ENCODE measurements at regions not wholly inside any gene's neighbourhood (a gene's known extent, or its start where the extent isn't known, plus 50 kb on each side); places are given as distances from the start of the nearest gene placed in this dataset.
"Not testable (repeated sequence)": the region's sequence is repeated elsewhere in the genome, so short reads cannot be mapped to it uniquely, and the experiment has no call there.

GRCh38 chr2:217585362-217585761 lies 417.4 kb downstream of the TNS1 start:
- ATAC-seq (no peak), DNase-seq (no peak)

DNA sequence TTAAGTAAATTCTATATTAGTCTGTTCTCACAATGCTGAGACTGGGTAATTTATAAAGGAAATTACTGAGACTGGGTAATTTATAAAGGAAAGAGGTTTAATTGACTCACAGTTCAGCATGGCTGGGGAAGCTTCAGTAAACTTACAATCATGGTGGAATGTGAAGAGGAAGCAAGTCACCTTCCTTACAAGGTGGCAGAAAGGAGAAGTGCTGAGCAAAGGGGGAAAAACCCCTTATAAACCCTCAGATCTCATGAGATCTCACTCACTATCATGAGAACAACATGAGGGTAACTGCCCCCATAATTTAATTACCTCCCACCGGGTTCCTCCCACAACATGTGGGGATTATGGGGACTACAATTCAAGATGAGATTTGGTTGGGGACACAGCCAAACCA lies 422.4 kb downstream of the TNS1 start:
- not testable (repeated sequence) for ATAC-seq, DNase-seq

GRCh38 chr2:217573571-217573970 lies 429.2 kb downstream of the TNS1 start:
- DNase-seq (no peak), ATAC-seq (no peak)

GRCh38 chr2:217570394-217570793 lies 432.4 kb downstream of the TNS1 start:
- DNase-seq (no peak), ATAC-seq (no peak)

DNA sequence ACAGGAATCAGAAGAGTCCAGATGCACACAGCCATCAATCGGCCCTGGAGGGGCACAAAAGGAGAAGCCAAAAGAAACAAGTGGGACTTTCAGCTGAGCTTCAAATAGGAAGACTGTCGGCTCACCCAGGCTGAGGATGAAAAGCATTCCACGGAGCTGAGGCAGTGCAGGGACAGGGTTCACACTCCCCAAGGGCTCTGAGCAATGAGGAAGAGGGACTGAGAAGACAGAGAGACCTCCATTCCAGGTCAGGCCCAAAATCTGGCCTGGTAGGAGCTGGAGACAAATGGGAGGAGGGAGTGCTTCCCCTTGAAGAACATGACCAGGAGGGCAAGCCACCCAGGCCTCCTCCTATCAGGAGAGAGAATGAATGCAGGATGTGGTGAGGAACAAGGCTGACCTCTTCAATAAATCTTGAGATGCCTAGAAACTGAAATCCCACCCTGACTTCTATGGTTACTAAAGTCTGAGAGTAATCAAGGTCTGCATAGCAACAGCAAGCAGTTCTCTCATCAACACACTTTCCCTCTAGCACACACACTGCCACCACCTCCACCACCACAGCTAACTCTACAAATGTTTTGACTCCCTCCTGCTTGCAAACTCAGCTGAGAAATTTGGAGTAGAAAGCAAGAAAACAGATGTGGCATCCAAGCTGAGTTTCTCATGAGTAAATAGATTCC lies 434.4 kb downstream of the TNS1 start:
- DNase-seq (no peak), ATAC-seq (no peak)

DNA sequence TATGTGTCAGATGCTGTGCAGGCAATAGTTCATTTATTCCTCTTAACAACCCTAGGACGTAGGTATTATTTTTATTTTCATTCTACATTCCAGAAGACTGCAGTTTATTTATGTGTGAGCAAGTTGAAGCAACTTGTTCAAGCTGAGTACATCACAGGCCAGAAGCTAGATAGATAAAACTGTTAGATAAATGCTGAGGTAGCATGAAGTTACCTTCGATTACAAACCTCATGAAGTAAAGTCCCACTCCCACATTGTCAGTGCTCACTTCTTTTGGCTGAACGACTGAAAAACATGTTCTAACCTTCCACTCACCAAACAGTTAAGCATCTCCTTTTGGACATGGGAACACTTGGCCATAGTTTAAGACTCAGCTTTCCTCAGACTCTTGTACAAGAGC lies 439.2 kb downstream of the TNS1 start:
- DNase-seq: no peak
- no peak for ATAC-seq

DNA sequence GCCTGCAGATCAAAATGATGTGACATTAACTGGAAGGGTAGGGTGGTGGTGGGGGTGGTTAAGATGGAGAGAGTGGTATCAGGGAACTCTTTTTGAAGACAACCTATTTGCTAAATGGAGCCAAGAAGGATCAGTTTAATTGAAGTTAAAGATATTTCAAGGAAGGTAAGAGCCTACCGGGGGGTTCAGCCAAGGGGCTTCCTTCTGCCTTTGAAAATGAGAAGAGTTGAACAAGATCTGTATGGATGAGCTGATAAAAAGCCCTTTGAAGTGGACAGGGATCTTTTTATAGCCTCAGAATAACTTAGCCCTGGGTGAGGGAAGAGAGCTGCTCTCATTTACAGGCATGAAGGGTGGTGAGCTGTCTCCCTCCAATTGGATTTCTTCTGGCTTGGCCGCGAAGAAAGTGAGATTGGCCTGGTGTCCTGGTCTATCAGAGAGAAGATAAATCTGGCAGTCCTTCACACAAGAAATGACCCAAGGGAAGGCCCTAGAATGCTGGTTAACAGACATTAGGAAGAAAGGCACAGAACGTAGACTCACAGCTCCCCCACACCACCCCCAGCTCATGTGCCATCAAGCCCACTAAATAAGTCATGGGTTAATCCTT lies 439.8 kb downstream of the TNS1 start:
- ATAC-seq (no peak), DNase-seq (no peak)

DNA sequence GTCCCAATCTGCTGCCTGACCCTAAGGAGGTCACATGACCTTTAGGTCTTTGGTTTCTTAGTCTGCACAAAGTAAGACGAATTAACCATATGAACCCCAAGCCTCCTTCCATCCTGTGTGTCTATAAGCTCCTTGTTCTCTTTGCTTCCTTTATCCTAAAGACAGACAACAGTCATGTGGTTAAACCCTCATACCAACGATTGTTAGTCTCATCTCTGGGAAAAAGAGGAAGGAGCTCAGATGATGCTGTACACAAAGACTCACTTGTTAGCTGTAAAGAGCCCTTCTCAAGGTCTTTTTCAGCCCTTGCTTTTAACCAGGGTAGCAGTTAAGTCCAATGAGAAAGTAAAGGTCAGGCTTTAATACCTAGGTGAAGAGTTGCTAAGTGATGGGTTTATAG lies 443.7 kb downstream of the TNS1 start:
- ATAC-seq: no peak
- no peak for DNase-seq

- DNase-seq (no peak), ATAC-seq (no peak)
These were observed 447.5 kb downstream of the TNS1 start for GRCh38 chr2:217555081-217555876.

DNA sequence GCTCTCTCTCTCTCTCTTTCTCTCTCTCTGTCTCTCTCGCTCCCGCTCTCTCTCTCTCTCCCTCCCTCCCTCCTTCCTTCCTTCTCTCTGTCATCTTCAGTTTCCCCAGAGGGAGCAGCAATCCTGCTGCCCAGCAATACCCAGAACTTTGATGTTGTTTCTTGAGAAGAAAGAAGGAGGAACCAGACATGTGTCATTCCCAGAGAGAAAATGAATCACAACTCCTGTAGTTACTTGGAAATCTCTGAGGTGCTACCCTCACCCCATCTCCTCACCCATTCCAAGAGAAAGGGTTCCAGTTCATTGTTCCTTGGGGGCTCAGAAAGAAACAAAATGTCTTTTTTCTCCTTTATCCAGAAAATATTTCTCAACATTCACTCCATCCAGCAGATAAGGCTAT lies 449.1 kb downstream of the TNS1 start:
- no peak for ATAC-seq

DNA sequence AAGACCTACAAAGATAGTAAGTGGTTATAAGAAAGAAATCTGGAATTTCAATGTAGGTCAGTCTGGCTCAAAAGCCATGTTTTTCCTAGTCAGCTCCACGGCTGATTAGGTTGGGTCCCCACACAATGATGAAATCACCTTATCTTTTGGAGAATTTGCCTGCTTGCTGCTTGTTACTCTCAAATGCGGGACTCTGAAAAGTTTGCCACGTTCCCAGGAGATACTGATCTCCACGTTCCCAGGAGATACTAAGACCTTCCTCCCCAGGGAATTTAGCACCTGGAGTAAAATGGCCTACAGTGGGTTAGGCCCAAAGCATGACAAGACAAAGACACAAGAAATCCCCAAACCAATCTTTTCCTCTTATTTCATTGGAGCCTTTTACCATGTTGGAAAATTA lies 449.6 kb downstream of the TNS1 start:
- no peak for DNase-seq

More for the DNA sequence above, 449.1 kb downstream of the TNS1 start:
- no peak for DNase-seq

GRCh38 chr2:217552081-217552480 lies 450.7 kb downstream of the TNS1 start:
- no peak for DNase-seq
- no peak for ATAC-seq

More for the DNA sequence above, 449.6 kb downstream of the TNS1 start:
- ATAC-seq: no peak

- ATAC-seq (no peak), DNase-seq (no peak)
These were observed 451.4 kb downstream of the TNS1 start for GRCh38 chr2:217551252-217551899.

GRCh38 chr2:217539126-217539525 lies 463.7 kb downstream of the TNS1 start:
- no peak for ATAC-seq

GRCh38 chr2:217538719-217539118 lies 464.1 kb downstream of the TNS1 start:
- ATAC-seq: no peak
- no peak for DNase-seq

More at GRCh38 chr2:217539126-217539525, 463.7 kb downstream of the TNS1 start:
- no peak for DNase-seq

DNA sequence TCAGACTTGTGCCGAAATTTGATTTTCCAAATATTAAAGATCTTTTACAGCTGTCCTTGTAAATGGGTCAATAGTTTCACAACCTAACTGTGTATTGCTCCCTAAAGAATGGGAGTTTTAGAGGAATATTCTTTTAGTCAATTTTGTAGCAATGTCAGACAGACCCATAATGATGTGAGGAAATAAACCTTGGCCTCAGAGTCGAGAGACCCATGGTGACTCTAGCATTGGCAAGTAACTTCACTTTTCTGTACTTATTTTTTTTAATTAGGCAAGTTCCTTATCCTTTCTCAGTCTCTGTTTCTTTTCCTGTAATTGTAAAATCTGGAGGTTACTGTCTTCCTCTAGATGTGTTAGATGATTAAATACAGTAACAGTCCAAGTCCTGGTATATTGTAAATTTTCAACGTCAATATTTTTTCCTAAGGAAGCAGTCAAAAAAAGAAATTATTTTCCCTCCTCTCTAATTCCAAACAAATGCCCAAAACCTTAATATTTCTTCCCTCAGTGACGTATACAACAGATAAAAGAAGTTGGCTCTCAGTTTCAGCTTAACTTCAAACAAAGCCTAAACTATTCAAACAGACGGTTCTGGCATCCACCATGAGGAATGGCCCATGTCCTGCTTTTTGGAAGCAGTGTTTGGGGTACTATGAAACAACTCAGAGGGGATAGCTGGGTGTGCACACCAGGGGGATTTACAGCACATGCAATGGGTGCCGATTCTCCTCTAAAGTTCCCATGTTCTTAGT lies 466.7 kb downstream of the TNS1 start:
- no peak for DNase-seq
- ATAC-seq: no peak

DNA sequence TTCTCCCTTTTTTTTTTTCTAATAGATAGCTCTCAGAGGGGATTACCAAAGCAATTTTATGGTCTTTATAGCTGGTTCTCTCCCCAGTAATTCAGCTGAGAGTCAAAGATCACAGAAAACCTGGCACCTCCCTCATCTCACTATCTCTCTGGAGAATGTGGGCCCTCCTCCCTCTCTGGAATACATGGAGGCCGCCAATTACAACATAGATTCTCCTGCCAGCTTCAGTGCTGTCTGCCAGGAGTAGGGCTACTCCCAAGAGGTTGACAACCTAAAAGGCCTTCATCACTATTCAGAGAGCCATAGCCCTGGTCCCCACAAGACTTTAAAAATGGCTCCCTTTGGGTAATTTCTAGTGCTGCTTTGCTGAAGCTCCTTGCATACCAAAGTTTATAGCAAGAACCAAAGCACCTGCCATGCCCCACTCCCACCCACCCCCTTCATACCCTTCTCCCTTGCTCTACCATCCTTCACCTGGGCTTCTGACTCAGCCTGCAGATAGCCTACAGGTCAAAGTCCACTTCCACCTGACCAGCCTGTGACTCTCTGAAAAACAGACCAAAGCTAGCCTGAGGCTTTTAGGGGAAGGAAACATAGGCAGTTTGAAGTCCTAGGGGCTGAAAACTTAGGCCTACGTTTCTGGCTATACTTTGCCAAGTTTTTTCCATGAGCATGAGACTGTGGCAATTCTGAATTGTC lies 472.3 kb downstream of the TNS1 start:
- DNase-seq (no peak), ATAC-seq (no peak)

DNA sequence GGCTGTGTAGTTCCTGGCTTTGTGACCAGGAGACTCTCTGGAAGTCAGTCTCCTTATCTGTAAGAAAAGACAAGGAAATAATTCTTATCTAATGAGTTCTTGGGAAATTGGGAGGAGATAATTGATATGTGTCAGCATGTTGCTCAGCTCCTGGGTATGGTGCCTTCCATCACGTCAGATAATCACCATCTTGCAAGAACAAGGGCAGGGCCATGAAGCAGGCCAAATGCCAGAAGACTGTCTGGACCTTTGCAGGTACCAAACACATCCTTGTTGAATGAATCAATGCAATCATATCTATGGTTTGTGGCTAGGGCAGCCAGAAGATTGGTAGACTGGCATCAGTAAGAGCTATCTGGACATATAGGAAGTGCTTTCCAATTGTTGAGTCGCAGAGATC lies 473.5 kb downstream of the TNS1 start:
- no peak for ATAC-seq

DNA sequence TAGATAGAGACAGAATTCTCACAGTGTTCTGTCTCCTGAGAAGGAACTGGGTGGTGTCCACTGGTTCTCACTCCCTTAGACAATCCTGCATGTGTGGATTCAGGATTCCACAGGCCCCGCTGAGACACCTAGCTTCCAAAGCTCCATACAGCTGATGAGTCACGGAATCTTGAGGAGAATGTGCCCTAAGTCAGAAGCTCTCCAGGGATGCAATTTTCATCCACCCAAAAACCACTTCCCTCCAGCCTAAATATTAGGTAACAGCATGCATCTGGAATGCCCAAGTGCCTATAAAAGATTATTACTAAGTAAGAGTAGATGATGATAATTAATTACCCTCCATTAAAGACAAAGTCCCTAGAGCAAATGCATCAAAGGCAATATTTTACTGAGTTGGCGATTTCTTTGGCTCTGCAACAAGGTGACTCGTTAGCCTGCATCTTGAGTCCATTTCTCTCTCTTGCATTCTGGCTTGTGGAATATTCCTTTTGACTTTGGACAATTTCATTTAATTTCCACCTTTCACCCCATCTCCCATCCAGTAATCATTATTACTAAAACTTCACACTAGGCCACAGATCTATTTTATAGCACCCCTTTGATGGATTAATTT lies 475.1 kb downstream of the TNS1 start:
- ATAC-seq (no peak), DNase-seq (no peak)

More for the DNA sequence above, 473.5 kb downstream of the TNS1 start:
- no peak for DNase-seq

DNA sequence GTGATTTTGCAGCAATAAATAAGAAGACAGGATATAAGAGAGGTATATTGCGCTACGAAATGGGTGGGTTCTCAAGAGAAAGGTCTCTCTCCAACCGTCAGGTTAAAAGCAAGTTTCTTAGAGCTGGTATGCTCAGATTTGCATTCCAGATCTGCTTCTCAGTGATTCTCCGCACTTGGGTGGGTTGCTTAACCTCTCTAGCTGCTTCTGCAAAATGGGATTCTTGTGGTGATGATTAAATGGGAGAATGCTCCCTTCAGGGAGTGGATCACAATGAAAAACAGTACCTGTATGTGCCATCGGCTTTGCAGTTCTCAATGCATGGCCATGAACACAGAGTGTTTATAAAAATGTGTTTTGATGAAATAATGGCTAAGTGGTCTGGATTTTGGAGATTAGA lies 477.7 kb downstream of the TNS1 start:
- ATAC-seq (no peak), DNase-seq (no peak)

DNA sequence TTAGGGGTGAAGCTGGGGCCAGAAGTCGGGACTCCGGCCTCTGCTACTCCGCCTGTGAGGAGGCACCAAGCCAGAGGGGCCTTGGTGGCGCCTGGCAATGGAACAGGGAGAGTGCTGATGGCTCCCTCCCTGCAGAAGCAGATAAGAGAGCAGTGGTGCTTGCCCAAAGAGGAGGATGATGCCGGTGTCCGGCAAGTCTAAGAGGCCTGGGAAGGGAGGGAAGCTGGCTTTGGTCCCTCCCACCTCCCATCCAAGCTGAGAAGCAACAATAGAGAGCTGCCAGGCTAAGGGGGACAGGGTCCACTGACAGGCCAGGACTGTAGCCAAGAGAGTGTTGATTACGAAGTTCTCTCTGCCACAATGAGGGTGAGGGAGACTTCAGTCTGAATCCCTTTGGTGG lies 479.5 kb downstream of the TNS1 start:
- ATAC-seq: no peak
- DNase-seq: no peak
